ENCODE measurements at regions not wholly inside any gene's neighbourhood (a gene's known extent, or its start where the extent isn't known, plus 50 kb on each side); places are given as distances from the start of the nearest gene placed in this dataset.
"Not testable (repeated sequence)": the region's sequence is repeated elsewhere in the genome, so short reads cannot be mapped to it uniquely, and the experiment has no call there.

- intact Hi-C loops (cut with micrococcal nuclease); H3K4me1 Mint-ChIP-seq (ENCODE audit: low read depth); H3K27ac Mint-ChIP-seq; H3K27me3 Mint-ChIP-seq; H3K9me3 Mint-ChIP-seq; H3K36me3 Mint-ChIP-seq (ENCODE audit: low read depth); H3K4me3 Mint-ChIP-seq: not testable (repeated sequence)
Measured at GRCh38 chr6:115579565-115579964, 481.1 kb downstream of the FRK start.

GRCh38 chr6:115577270-115577669 lies 483.4 kb downstream of the FRK start:
- Mint-ChIP-seq H3K4me1 (ENCODE audit: low read depth) (no peaks in the 10 kb centered on the region), H3K27me3 (no peaks in the 10 kb centered on the region), H3K36me3 (ENCODE audit: low read depth) (no peaks in the 10 kb centered on the region), H3K4me3 (no peak overlapping the region), H3K27ac (no peak overlapping the region), H3K9me3 (peaks cover 9% of the 10 kb centered on the region)
- intact Hi-C loops (cut with micrococcal nuclease), result no loop called here

- Mint-ChIP-seq H3K36me3 (ENCODE audit: low read depth) (no peaks in the 10 kb centered on the region), H3K27me3 (no peaks in the 10 kb centered on the region), H3K4me1 (ENCODE audit: low read depth) (no peaks in the 10 kb centered on the region), H3K4me3 (no peak overlapping the region), H3K27ac (no peak overlapping the region), H3K9me3 (peaks cover 9% of the 10 kb centered on the region)
- intact Hi-C loops (cut with micrococcal nuclease), result no loop called here
Measured at GRCh38 chr6:115575285-115575684, 485.4 kb downstream of the FRK start.

- H3K4me3 Mint-ChIP-seq, result no peak overlapping the region
- no peaks in the 10 kb centered on the region for H3K36me3 Mint-ChIP-seq (ENCODE audit: low read depth)
- H3K27me3 Mint-ChIP-seq, result no peaks in the 10 kb centered on the region
- H3K4me1 Mint-ChIP-seq (ENCODE audit: low read depth), result no peaks in the 10 kb centered on the region
- H3K9me3 Mint-ChIP-seq, result peaks cover 9% of the 10 kb centered on the region
- intact Hi-C loops (cut with micrococcal nuclease), result no loop called here
- no peak overlapping the region for H3K27ac Mint-ChIP-seq
Measured at GRCh38 chr6:115573861-115574260, 486.8 kb downstream of the FRK start.

- H3K9me3 Mint-ChIP-seq, result peaks cover 4% of the 10 kb centered on the region
- no peaks in the 10 kb centered on the region for H3K4me1 Mint-ChIP-seq (ENCODE audit: low read depth)
- no peak overlapping the region for H3K27ac Mint-ChIP-seq
- no peaks in the 10 kb centered on the region for H3K27me3 Mint-ChIP-seq
- H3K4me3 Mint-ChIP-seq, result no peak overlapping the region
- no peaks in the 10 kb centered on the region for H3K36me3 Mint-ChIP-seq (ENCODE audit: low read depth)
- intact Hi-C loops (cut with micrococcal nuclease), result no loop called here
Measured at GRCh38 chr6:115570331-115570730, 490.4 kb downstream of the FRK start.

GRCh38 chr6:115554060-115554459 lies 506.6 kb downstream of the FRK start:
- Mint-ChIP-seq H3K9me3 (no peaks in the 10 kb centered on the region), H3K4me1 (ENCODE audit: low read depth) (no peaks in the 10 kb centered on the region), H3K27ac (no peak overlapping the region), H3K36me3 (ENCODE audit: low read depth) (no peaks in the 10 kb centered on the region), H3K4me3 (no peak overlapping the region), H3K27me3 (no peaks in the 10 kb centered on the region)
- intact Hi-C loops (cut with micrococcal nuclease), result no loop called here

- Mint-ChIP-seq H3K27me3 (no peaks in the 10 kb centered on the region), H3K36me3 (ENCODE audit: low read depth) (no peaks in the 10 kb centered on the region), H3K4me3 (no peak overlapping the region), H3K4me1 (ENCODE audit: low read depth) (no peaks in the 10 kb centered on the region), H3K27ac (no peak overlapping the region), H3K9me3 (peaks cover 13% of the 10 kb centered on the region)
- intact Hi-C loops (cut with micrococcal nuclease), result no loop called here
Measured at GRCh38 chr6:115551527-115551926, 509.2 kb downstream of the FRK start.

- no peak overlapping the region for H3K4me3 Mint-ChIP-seq
- H3K9me3 Mint-ChIP-seq, result peaks cover 13% of the 10 kb centered on the region
- no peaks in the 10 kb centered on the region for H3K27me3 Mint-ChIP-seq
- H3K27ac Mint-ChIP-seq, result no peak overlapping the region
- no peaks in the 10 kb centered on the region for H3K4me1 Mint-ChIP-seq (ENCODE audit: low read depth)
- intact Hi-C loops (cut with micrococcal nuclease), result no loop called here
- no peaks in the 10 kb centered on the region for H3K36me3 Mint-ChIP-seq (ENCODE audit: low read depth)
Measured at GRCh38 chr6:115545672-115545986, 515.1 kb downstream of the FRK start.

GRCh38 chr6:115544765-115545671 lies 515.7 kb downstream of the FRK start:
- Mint-ChIP-seq H3K4me3 (no peak overlapping the region), H3K4me1 (ENCODE audit: low read depth) (no peaks in the 10 kb centered on the region), H3K27ac (no peak overlapping the region), H3K36me3 (ENCODE audit: low read depth) (no peaks in the 10 kb centered on the region), H3K9me3 (peaks cover 13% of the 10 kb centered on the region), H3K27me3 (no peaks in the 10 kb centered on the region)
- intact Hi-C loops (cut with micrococcal nuclease), result no loop called here

GRCh38 chr6:115540077-115540869 lies 520.4 kb downstream of the FRK start:
- no peaks in the 10 kb centered on the region for H3K36me3 Mint-ChIP-seq (ENCODE audit: low read depth)
- no peaks in the 10 kb centered on the region for H3K4me1 Mint-ChIP-seq (ENCODE audit: low read depth)
- peaks cover 11% of the 10 kb centered on the region for H3K9me3 Mint-ChIP-seq
- no peak overlapping the region for H3K4me3 Mint-ChIP-seq
- H3K27ac Mint-ChIP-seq, result no peak overlapping the region
- intact Hi-C loops (cut with micrococcal nuclease), result no loop called here
- no peaks in the 10 kb centered on the region for H3K27me3 Mint-ChIP-seq

GRCh38 chr6:115539531-115539930 lies 521.2 kb downstream of the FRK start:
- no peaks in the 10 kb centered on the region for H3K4me1 Mint-ChIP-seq (ENCODE audit: low read depth)
- H3K36me3 Mint-ChIP-seq (ENCODE audit: low read depth), result no peaks in the 10 kb centered on the region
- H3K27me3 Mint-ChIP-seq, result no peaks in the 10 kb centered on the region
- no peak overlapping the region for H3K27ac Mint-ChIP-seq
- no peak overlapping the region for H3K4me3 Mint-ChIP-seq
- intact Hi-C loops (cut with micrococcal nuclease), result no loop called here
- peaks cover 11% of the 10 kb centered on the region for H3K9me3 Mint-ChIP-seq

- Mint-ChIP-seq H3K9me3 (peaks cover 19% of the 10 kb centered on the region), H3K27ac (no peak overlapping the region), H3K4me3 (no peak overlapping the region)
Measured at GRCh38 chr6:115524821-115525220, 535.9 kb downstream of the FRK start.

GRCh38 chr6:115521747-115522146 lies 538.9 kb downstream of the FRK start:
- H3K27me3 Mint-ChIP-seq; intact Hi-C loops (cut with micrococcal nuclease); H3K36me3 Mint-ChIP-seq (ENCODE audit: low read depth); H3K4me3 Mint-ChIP-seq; H3K27ac Mint-ChIP-seq; H3K4me1 Mint-ChIP-seq (ENCODE audit: low read depth): not testable (repeated sequence)
- peaks cover 35% of the 10 kb centered on the region for H3K9me3 Mint-ChIP-seq

More at GRCh38 chr6:115524821-115525220, 535.9 kb downstream of the FRK start:
- no peaks in the 10 kb centered on the region for H3K27me3 Mint-ChIP-seq
- no peaks in the 10 kb centered on the region for H3K4me1 Mint-ChIP-seq (ENCODE audit: low read depth)
- H3K36me3 Mint-ChIP-seq (ENCODE audit: low read depth), result no peaks in the 10 kb centered on the region
- intact Hi-C loops (cut with micrococcal nuclease), result no loop called here

GRCh38 chr6:115514656-115515055 lies 546.0 kb downstream of the FRK start:
- no peaks in the 10 kb centered on the region for H3K4me1 Mint-ChIP-seq (ENCODE audit: low read depth)
- H3K27ac Mint-ChIP-seq, result no peak overlapping the region
- intact Hi-C loops (cut with micrococcal nuclease), result no loop called here
- H3K4me3 Mint-ChIP-seq, result no peak overlapping the region
- no peaks in the 10 kb centered on the region for H3K36me3 Mint-ChIP-seq (ENCODE audit: low read depth)
- H3K27me3 Mint-ChIP-seq, result no peaks in the 10 kb centered on the region
- H3K9me3 Mint-ChIP-seq, result peaks cover 20% of the 10 kb centered on the region

Measured in dendritic cell treated with granulocyte-macrophage colony-stimulating factor and Interleukin-4, amounts not matched to agents 40 ng/mL and 50 ng/mL, for 4 days (primary cell).